ENCODE measurements at regions not wholly inside any gene's neighbourhood (a gene's known extent, or its start where the extent isn't known, plus 50 kb on each side); places are given as distances from the start of the nearest gene placed in this dataset.

GRCh38 chr14:101061411-101062064, 158.0 kb upstream of the RTL1 start:
- Mint-ChIP-seq H3K9me3 (peaks cover 6 to 10% of the 10 kb centered on the region in 2 donors), H3K36me3 (ENCODE audit: insufficient read depth in 2 of 2) (no peaks in the 10 kb centered on the region), H3K4me1 (ENCODE audit: low read depth) (no peaks in the 10 kb centered on the region), H3K27me3 (ENCODE audit: low read depth) (peaks cover 12% of the 10 kb centered on the region), H3K27ac (no peak overlapping the region), H3K4me3 (no peak overlapping the region)
- ATAC-seq (replicated peaks in 1 of 2) (no peak), DNase-seq (no peak)

DNA sequence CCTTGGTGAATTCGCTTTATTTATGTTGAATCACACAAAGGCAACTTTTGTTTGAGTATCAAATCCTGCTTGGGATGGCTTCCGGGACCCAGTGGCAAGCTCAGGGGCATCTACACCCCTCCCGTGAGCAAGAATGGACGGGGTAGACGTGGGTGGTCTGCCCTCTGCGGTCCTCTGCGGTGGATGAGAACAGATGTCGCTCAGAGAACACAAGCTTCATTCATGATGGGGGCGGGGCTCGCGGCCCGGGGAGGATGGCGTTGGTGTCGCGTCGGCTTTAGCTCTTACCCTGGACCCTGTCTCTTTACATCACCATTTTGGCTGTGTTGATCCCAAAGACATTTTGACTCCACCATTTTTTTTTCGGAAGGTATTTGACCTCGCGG, 158.5 kb upstream of the RTL1 start:
- Mint-ChIP-seq H3K4me3 (no peak overlapping the region), H3K36me3 (ENCODE audit: insufficient read depth in 2 of 2) (no peaks in the 10 kb centered on the region), H3K27me3 (ENCODE audit: low read depth) (peaks cover 12% of the 10 kb centered on the region), H3K4me1 (ENCODE audit: low read depth) (no peaks in the 10 kb centered on the region), H3K27ac (no peak overlapping the region), H3K9me3 (peaks cover 6 to 10% of the 10 kb centered on the region in 2 donors)
- ATAC-seq (replicated peaks in 1 of 2) (no peak), DNase-seq (no peak)

GRCh38 chr14:101062601-101063000, 159.1 kb upstream of the RTL1 start:
- DNase-seq, result no peak
- no peak overlapping the region for H3K27ac Mint-ChIP-seq
- no peaks in the 10 kb centered on the region for H3K4me1 Mint-ChIP-seq (ENCODE audit: low read depth)
- peaks cover 8% of the 10 kb centered on the region for H3K27me3 Mint-ChIP-seq (ENCODE audit: low read depth)
- H3K9me3 Mint-ChIP-seq, result peaks cover 4 to 10% of the 10 kb centered on the region in 2 donors
- ATAC-seq (replicated peaks in 1 of 2), result no peak
- no peaks in the 10 kb centered on the region for H3K36me3 Mint-ChIP-seq (ENCODE audit: insufficient read depth in 2 of 2)
- H3K4me3 Mint-ChIP-seq, result no peak overlapping the region

- DNase-seq (no peak), ATAC-seq (replicated peaks in 1 of 2) (no peak)
- H3K27ac Mint-ChIP-seq, result no peak overlapping the region
- H3K4me1 Mint-ChIP-seq (ENCODE audit: low read depth), result no peaks in the 10 kb centered on the region
- no peak overlapping the region for H3K4me3 Mint-ChIP-seq
- H3K27me3 Mint-ChIP-seq (ENCODE audit: low read depth), result peaks cover 3% of the 10 kb centered on the region
- peaks cover 3 to 8% of the 10 kb centered on the region in 2 donors for H3K9me3 Mint-ChIP-seq
- no peaks in the 10 kb centered on the region for H3K36me3 Mint-ChIP-seq (ENCODE audit: insufficient read depth in 2 of 2)
Observed at GRCh38 chr14:101063121-101063520, 159.6 kb upstream of the RTL1 start.

DNA sequence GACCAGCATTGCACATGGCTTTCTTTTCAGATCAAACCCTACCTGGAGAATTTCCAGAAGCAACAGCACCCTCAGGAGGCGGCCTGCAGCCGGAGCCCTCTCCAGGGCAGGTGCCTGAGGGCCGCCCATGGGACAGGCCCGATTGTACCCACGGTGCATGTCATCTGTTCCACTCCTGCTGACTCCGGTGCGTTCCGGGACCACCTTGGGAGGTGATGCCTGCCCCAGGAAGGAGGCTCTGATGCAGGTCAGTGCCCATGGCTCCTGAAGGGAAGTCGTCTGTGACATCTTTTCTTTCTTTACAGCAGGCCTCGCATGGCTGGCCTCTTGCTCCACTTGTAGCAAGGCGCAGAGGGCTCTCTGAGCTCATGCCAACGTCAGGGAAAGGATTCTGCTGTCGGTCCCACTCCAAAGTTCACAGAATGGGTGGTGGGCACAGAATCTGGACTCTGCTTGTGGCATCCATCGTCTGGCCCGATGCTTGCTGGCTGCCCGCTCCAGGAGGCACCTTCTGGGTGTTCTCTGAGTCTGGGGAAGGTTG, 160.7 kb upstream of the RTL1 start:
- Mint-ChIP-seq H3K4me3 (no peak overlapping the region), H3K4me1 (ENCODE audit: low read depth) (no peaks in the 10 kb centered on the region), H3K9me3 (peaks cover 0 to 3% of the 10 kb centered on the region in 2 donors), H3K27me3 (ENCODE audit: low read depth) (no peaks in the 10 kb centered on the region), H3K36me3 (ENCODE audit: insufficient read depth in 2 of 2) (no peaks in the 10 kb centered on the region), H3K27ac (no peak overlapping the region)
- DNase-seq (no peak), ATAC-seq (replicated peaks in 1 of 2) (no peak)

DNA sequence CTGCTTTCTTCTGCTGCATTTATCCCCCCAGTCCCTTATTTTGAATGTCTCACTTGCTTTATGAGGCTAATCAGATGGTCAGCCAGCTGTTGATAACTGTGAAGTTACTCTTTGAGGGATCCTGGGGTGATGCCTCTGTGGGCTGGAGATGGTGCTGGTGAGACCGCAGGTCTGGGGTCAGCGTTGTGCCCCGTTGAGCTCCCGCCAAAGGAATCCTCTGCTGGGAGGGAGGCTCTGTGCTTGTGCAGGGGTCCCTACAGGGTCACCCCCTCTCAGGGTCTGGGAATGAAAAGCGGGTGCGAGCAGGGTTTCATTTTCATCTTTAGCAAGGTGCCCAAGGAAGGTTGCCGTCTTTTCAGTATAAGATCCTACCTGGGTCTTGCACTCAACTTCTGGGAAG, 161.2 kb upstream of the RTL1 start:
- H3K36me3 Mint-ChIP-seq (ENCODE audit: insufficient read depth in 2 of 2), result no peaks in the 10 kb centered on the region
- H3K4me3 Mint-ChIP-seq, result no peak overlapping the region
- no peak overlapping the region for H3K27ac Mint-ChIP-seq
- ATAC-seq (replicated peaks in 1 of 2), result no peak
- H3K9me3 Mint-ChIP-seq, result peaks cover 0 to 3% of the 10 kb centered on the region in 2 donors
- no peaks in the 10 kb centered on the region for H3K4me1 Mint-ChIP-seq (ENCODE audit: low read depth)
- no peaks in the 10 kb centered on the region for H3K27me3 Mint-ChIP-seq (ENCODE audit: low read depth)
- no peak for DNase-seq

DNA sequence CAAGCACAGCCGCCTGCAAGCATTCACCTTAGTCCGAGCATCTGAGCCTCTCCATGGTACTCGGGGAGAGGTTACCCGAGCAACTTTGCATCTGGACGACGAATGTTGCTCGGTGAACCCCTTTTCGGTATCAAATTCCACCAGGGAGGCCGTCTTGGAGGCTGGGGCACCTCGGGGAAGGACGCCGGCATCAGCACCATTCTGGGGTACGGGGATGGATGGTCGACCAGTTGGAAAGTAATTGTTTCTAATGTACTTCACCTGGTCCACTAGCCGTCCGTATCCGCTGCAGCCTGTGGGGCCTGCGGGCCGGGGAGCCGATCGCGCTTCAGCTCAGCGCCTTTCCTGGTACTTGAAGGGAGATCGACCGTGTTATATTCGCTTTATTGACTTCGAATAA, 161.7 kb upstream of the RTL1 start:
- H3K27me3 Mint-ChIP-seq (ENCODE audit: low read depth), result no peaks in the 10 kb centered on the region

DNA sequence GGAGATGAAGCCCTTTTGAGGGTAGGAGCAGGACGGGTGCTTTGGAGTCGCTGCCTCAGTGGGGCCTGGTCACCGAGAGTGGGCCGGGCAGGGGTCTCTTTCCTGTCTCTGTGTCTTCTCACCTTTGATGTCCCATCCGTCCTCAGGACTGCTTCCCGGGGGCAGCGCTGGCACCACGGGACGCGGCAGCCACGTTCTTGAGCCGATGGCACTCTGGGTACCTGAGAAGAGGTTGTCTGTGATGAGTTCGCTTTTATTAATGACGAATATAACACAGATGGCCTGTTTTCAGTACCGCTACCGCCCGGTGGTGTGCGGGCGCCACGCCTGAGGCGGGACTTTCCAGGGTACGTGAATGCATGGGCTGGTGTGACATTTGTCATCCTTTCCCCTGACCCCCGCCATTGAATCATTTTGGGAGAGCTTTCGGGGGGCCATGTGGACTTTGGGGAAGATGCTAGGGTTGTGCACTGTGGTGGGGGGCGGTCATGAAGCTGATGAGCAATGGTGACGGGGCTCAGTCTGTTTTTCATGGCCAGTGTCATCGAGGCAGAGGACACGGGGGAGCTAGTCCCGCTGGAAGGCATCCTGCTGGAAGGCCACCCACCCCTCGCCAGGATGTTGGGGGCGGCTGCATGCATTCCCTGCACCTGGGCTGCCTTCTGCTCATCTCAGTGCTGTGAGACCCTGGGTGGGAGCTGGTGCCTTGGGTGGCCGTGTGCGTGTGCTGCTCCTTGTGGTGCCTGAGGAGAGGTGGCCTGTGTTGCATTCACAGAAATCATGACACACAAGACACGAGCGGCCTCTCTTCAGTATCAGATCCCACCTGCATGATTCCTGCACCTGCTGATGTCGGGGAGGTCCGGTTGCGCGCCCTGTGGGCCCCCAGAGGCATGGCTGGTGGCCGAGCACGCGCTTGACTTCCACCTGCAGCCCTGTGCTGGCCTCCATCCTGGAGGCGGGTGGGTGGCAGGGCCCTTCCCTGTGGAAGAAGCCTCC, 162.5 kb upstream of the RTL1 start:
- Mint-ChIP-seq H3K36me3 (ENCODE audit: insufficient read depth in 2 of 2) (no peaks in the 10 kb centered on the region), H3K9me3 (no peaks in the 10 kb centered on the region), H3K4me3 (no peak overlapping the region), H3K27ac (no peak overlapping the region), H3K27me3 (ENCODE audit: low read depth) (no peaks in the 10 kb centered on the region), H3K4me1 (ENCODE audit: low read depth) (no peaks in the 10 kb centered on the region)
- ATAC-seq (replicated peaks in 1 of 2), result no peak
- DNase-seq, result no peak

More for the DNA sequence above, 161.7 kb upstream of the RTL1 start:
- Mint-ChIP-seq H3K27ac (no peak overlapping the region), H3K36me3 (ENCODE audit: insufficient read depth in 2 of 2) (no peaks in the 10 kb centered on the region), H3K4me3 (no peak overlapping the region), H3K4me1 (ENCODE audit: low read depth) (no peaks in the 10 kb centered on the region), H3K9me3 (peaks cover 0 to 2% of the 10 kb centered on the region in 2 donors)
- ATAC-seq (replicated peaks in 1 of 2) (no peak), DNase-seq (no peak)

DNA sequence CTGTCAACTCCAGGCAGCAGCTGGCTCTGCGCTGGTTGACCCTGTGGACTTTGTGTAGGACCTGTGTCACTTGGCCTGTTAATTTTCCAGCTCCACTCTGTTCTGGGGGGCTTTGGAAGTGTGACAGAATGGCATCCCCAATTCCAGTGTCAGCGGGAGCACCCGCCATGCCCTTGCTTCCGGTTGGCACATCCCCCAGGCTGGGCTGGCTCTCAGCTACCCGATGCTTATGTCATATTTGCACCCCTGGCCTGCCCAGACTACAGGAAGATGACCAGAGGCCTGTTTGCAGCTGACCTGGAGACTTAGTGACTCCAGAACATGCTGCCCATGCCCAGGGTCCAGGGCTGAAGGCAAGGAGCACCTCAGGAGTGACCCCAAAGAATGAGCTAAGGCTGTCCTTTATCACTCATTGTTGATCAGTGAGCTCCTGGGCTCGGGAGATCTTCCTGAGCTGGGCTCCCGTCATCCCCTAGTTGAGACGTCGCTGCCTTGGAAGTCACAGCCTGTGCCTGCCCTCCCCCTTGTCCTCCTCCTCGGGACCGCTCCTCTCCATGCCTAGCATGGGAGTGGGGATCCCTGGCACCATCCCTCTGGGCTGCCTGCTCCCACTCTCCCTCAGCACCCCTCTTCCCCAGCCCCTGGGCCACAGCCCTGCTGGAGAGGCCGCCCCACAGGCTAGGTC, 163.4 kb upstream of the RTL1 start:
- Mint-ChIP-seq H3K4me1 (ENCODE audit: low read depth) (no peaks in the 10 kb centered on the region), H3K27me3 (ENCODE audit: low read depth) (no peaks in the 10 kb centered on the region), H3K4me3 (no peak overlapping the region), H3K36me3 (ENCODE audit: insufficient read depth in 2 of 2) (no peaks in the 10 kb centered on the region), H3K27ac (no peak overlapping the region), H3K9me3 (no peaks in the 10 kb centered on the region)
- DNase-seq (no peak), ATAC-seq (replicated peaks in 1 of 2) (no peak)

GRCh38 chr14:101068313-101069227, 165.0 kb upstream of the RTL1 start:
- Mint-ChIP-seq H3K36me3 (ENCODE audit: insufficient read depth in 2 of 2) (no peaks in the 10 kb centered on the region), H3K4me1 (ENCODE audit: low read depth) (no peaks in the 10 kb centered on the region), H3K27ac (no peak overlapping the region), H3K4me3 (no peak overlapping the region), H3K27me3 (ENCODE audit: low read depth) (no peaks in the 10 kb centered on the region), H3K9me3 (no peaks in the 10 kb centered on the region)
- DNase-seq, result no peak
- ATAC-seq (replicated peaks in 1 of 2), result no peak

DNA sequence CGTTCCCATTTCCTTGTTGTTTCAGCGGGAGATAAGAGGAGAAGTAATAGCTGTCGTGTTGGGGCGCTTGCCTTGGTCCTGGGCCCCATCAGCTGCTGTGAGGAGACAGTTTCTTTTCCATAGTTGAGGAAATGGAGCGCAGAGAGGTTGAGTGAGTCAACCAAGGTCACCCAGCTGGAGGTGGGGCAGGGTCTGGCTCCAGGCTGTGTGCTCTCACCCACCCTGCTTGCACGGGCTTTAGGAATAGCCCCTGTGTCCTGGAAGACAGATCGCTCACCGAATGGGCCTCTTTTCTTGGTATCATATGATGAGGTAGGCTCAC, 165.7 kb upstream of the RTL1 start:
- no peaks in the 10 kb centered on the region for H3K27me3 Mint-ChIP-seq (ENCODE audit: low read depth)
- peaks cover under 1% of the 10 kb centered on the region for H3K4me1 Mint-ChIP-seq (ENCODE audit: low read depth)
- ATAC-seq (replicated peaks in 1 of 2) (no peak), DNase-seq (no peak)
- no peak overlapping the region for H3K27ac Mint-ChIP-seq
- H3K4me3 Mint-ChIP-seq, result no peak overlapping the region
- H3K9me3 Mint-ChIP-seq, result no peaks in the 10 kb centered on the region
- no peaks in the 10 kb centered on the region for H3K36me3 Mint-ChIP-seq (ENCODE audit: insufficient read depth in 2 of 2)

- no peak for DNase-seq
- Mint-ChIP-seq H3K36me3 (ENCODE audit: insufficient read depth in 2 of 2) (no peaks in the 10 kb centered on the region), H3K9me3 (no peaks in the 10 kb centered on the region), H3K4me3 (no peak overlapping the region), H3K27ac (no peak overlapping the region), H3K27me3 (ENCODE audit: low read depth) (no peaks in the 10 kb centered on the region), H3K4me1 (ENCODE audit: low read depth) (peaks cover 6% of the 10 kb centered on the region)
- ATAC-seq (replicated peaks in 1 of 2), result no peak
Observed at GRCh38 chr14:101069666-101070362, 166.3 kb upstream of the RTL1 start.

Measured in activated T-cell treated with anti-CD3 and anti-CD28 coated beads, Interleukin-2, amount 50 U/mL, for 72 hours (primary cell).